Lung (tissue), 11 donors: ENCODE measurements at regions not wholly inside any gene's neighbourhood (a gene's known extent, or its start where the extent isn't known, plus 50 kb on each side); places are given as distances from the start of the nearest gene placed in this dataset.

Source experiments
- ATAC-seq: fragments of 200-7000 bp; cut with Tn5 transposase; one replicate; pipeline ENCODE4 v1.9.1; 2020; ENCODE audit warnings: moderate number of reproducible peaks; ENCODE audit not compliant: insufficient read depth, low FRiP score
- DNase-seq, 3 donors: peaks; one replicate each; pipeline ENCODE4 v3.0.0-alpha.2; 2013 to 2017
- H3K27ac ChIP-seq, 2 donors: one replicate each; pipeline ENCODE4 v1.5.1; 2013; ENCODE audit warnings: mild to moderate bottlenecking in 2 of 2, moderate library complexity in 2 of 2, control low read depth in 1 of 2, inconsistent platforms in 1 of 2, low read depth in 1 of 2, low read length in 1 of 2
- H3K27me3 ChIP-seq, 3 donors: one replicate each; pipeline ENCODE4 v1.5.1; 2013; ENCODE audit warnings: low read length in 2 of 3; ENCODE audit not compliant: control insufficient read depth in 3 of 3, insufficient read depth in 3 of 3
- H3K36me3 ChIP-seq, 4 donors: one replicate each; pipeline ENCODE4 v1.5.1; 2013; ENCODE audit warnings: low read length in 4 of 4, mild to moderate bottlenecking in 1 of 4, moderate library complexity in 1 of 4; ENCODE audit not compliant: control insufficient read depth in 4 of 4, insufficient read depth in 4 of 4
- H3K4me1 ChIP-seq, 5 donors: one replicate each; pipeline ENCODE4 v1.5.1; 2013; ENCODE audit warnings: low read length in 5 of 5, mild to moderate bottlenecking in 2 of 5, moderate library complexity in 1 of 5; ENCODE audit not compliant: control insufficient read depth in 5 of 5, insufficient read depth in 5 of 5
- H3K4me3 ChIP-seq: one replicate; pipeline ENCODE4 v1.5.1; 2013; ENCODE audit warnings: mild to moderate bottlenecking, control low read depth, moderate library complexity
- H3K9ac ChIP-seq, 2 donors: one replicate each; pipeline ENCODE4 v1.5.1; 2013; ENCODE audit warnings: low read length in 2 of 2, control low read depth in 1 of 2; ENCODE audit not compliant: insufficient read depth in 1 of 2
- H3K9me3 ChIP-seq, 4 donors: one replicate each; pipeline ENCODE4 v1.5.1; 2013; ENCODE audit warnings: low read length in 3 of 4, mild to moderate bottlenecking in 1 of 4, moderate library complexity in 1 of 4; ENCODE audit not compliant: control insufficient read depth in 4 of 4, insufficient read depth in 3 of 4
- CTCF ChIP-seq: IDR thresholded peaks from 2 replicates; pipeline ENCODE4 v1.5.1; 2012; ENCODE audit warnings: mild to moderate bottlenecking; ENCODE audit errors: control extremely low read depth, extremely low read depth
- WGBS, 2 donors: extraction: QIAGEN DNeasy Blood & Tissue Kit; methylation state at CpG; one replicate each; pipeline ENCODE4 v1.1.7; 2013; 5-methylcytosine and 5-hydroxymethylcytosine counted together
- donor health status: control.
- donor health status: control.
- donor health status: Bipolar disorder and iron deficiency.
- donor health status: healthy.
- donor health status: DM: yes; HTN: yes; CAD: no.

GRCh38 chr1:219434923-219435297, 178.0 kb downstream of the ZC3H11B start:
- Histone ChIP-seq H3K9me3 (no peaks in the 10 kb centered on the region), H3K4me1 (peaks cover 0 to 18% (median 9%) of the 10 kb centered on the region in 5 donors), H3K9ac (no peak overlapping the region), H3K36me3 (peaks cover 0 to 1% (median 0%) of the 10 kb centered on the region in 4 donors), H3K27me3 (no peaks in the 10 kb centered on the region), H3K27ac (no peak overlapping the region), H3K4me3 (no peak overlapping the region)
- ATAC-seq (no peak), DNase-seq (no peak)
- 86 to 92% methylated on average over 2 of the region's 2 CpGs for WGBS, 2 donors
- TF ChIP-seq CTCF, result no peak

GRCh38 chr1:219434285-219434922, 178.5 kb downstream of the ZC3H11B start:
- Histone ChIP-seq H3K9me3 (no peaks in the 10 kb centered on the region), H3K9ac (no peak overlapping the region)
- no peak for ATAC-seq

GRCh38 chr1:219433496-219434131, 179.3 kb downstream of the ZC3H11B start:
- no peak for ATAC-seq
- peaks cover 0 to 18% (median 9%) of the 10 kb centered on the region in 5 donors for H3K4me1 ChIP-seq
- no peak overlapping the region for H3K27ac ChIP-seq
- WGBS, 2 donors, result 69% methylated on average over 6 of the region's 6 CpGs
- DNase-seq, result peak; percentile 59 to 91 (median 82)
- TF ChIP-seq CTCF, result no peak
- peaks cover 0 to 1% (median 0%) of the 10 kb centered on the region in 4 donors for H3K36me3 ChIP-seq
- H3K4me3 ChIP-seq, result no peak overlapping the region
- no peaks in the 10 kb centered on the region for H3K9me3 ChIP-seq
- no peak overlapping the region for H3K9ac ChIP-seq
- H3K27me3 ChIP-seq, result no peaks in the 10 kb centered on the region

More at GRCh38 chr1:219434285-219434922, 178.5 kb downstream of the ZC3H11B start:
- DNase-seq, result no peak
- TF ChIP-seq CTCF, result no peak
- no peak overlapping the region for H3K27ac ChIP-seq
- H3K4me3 ChIP-seq, result no peak overlapping the region
- peaks cover 0 to 18% (median 9%) of the 10 kb centered on the region in 5 donors for H3K4me1 ChIP-seq
- peaks cover 0 to 1% (median 0%) of the 10 kb centered on the region in 4 donors for H3K36me3 ChIP-seq
- no peaks in the 10 kb centered on the region for H3K27me3 ChIP-seq
- WGBS, 2 donors, result 78 to 87% methylated on average over 6 of the region's 6 CpGs
